ENCODE measurements at regions not wholly inside any gene's neighbourhood (a gene's known extent, or its start where the extent isn't known, plus 50 kb on each side); places are given as distances from the start of the nearest gene placed in this dataset.

- DNase-seq (no peak), FAIRE-seq (no peak)
- H3K27me3 ChIP-seq (ENCODE audit: control insufficient read depth, insufficient read depth, low read length), result no peaks in the 10 kb centered on the region
- H3K9ac ChIP-seq (ENCODE audit: low read length in 3 of 3), result no peak overlapping the region
- H3K36me3 ChIP-seq (ENCODE audit: control insufficient read depth in 2 of 3, insufficient read depth in 3 of 3, low read length in 3 of 3), result no peaks in the 10 kb centered on the region
- H3K4me1 ChIP-seq (ENCODE audit: control insufficient read depth in 2 of 3, insufficient read depth in 2 of 3, low read depth in 1 of 3, low read length in 3 of 3), result peaks cover 0 to 3% (median 0%) of the 10 kb centered on the region in 3 donors
- no peak overlapping the region for H3K4me3 ChIP-seq (ENCODE audit: low read length in 3 of 3)
- intact Hi-C loops (cut with DNase I), result loop anchor here (10.0 kb wide), 1 partner anchor 415 kb away; no protein-coding TSS in a partner anchor
- no peak overlapping the region for H3K27ac ChIP-seq (ENCODE audit: low read depth in 2 of 2, low read length in 2 of 2)
- no peaks in the 10 kb centered on the region for H3K9me3 ChIP-seq (ENCODE audit: control insufficient read depth in 2 of 3, insufficient read depth in 1 of 3, low read length in 3 of 3)
- TF ChIP-seq CTCF (IDR thresholded peaks at IDR 0.05; ENCODE audit: borderline replicate concordance, extremely low read depth, insufficient read depth), result no peak
These were observed 227.6 kb downstream of the ADAMTS9 start for GRCh38 chr3:64460141-64460730.

GRCh38 chr3:64459711-64460110 lies 228.1 kb downstream of the ADAMTS9 start:
- DNase-seq (no peak), FAIRE-seq (no peak)
- no peaks in the 10 kb centered on the region for H3K9me3 ChIP-seq (ENCODE audit: control insufficient read depth in 2 of 3, insufficient read depth in 1 of 3, low read length in 3 of 3)
- H3K27me3 ChIP-seq (ENCODE audit: control insufficient read depth, insufficient read depth, low read length), result no peaks in the 10 kb centered on the region
- peaks cover 0 to 3% (median 0%) of the 10 kb centered on the region in 3 donors for H3K4me1 ChIP-seq (ENCODE audit: control insufficient read depth in 2 of 3, insufficient read depth in 2 of 3, low read depth in 1 of 3, low read length in 3 of 3)
- no peak overlapping the region for H3K9ac ChIP-seq (ENCODE audit: low read length in 3 of 3)
- TF ChIP-seq CTCF (IDR thresholded peaks at IDR 0.05; ENCODE audit: borderline replicate concordance, extremely low read depth, insufficient read depth), result no peak
- no peaks in the 10 kb centered on the region for H3K36me3 ChIP-seq (ENCODE audit: control insufficient read depth in 2 of 3, insufficient read depth in 3 of 3, low read length in 3 of 3)
- H3K27ac ChIP-seq (ENCODE audit: low read depth in 2 of 2, low read length in 2 of 2), result no peak overlapping the region
- intact Hi-C loops (cut with DNase I), result loop anchor here (10.0 kb wide), 1 partner anchor 415 kb away; no protein-coding TSS in a partner anchor
- H3K4me3 ChIP-seq (ENCODE audit: low read length in 3 of 3), result no peak overlapping the region

GRCh38 chr3:64457811-64458210 lies 230.0 kb downstream of the ADAMTS9 start:
- FAIRE-seq, result no peak
- Histone ChIP-seq H3K9me3 (ENCODE audit: control insufficient read depth in 2 of 3, insufficient read depth in 1 of 3, low read length in 3 of 3) (no peaks in the 10 kb centered on the region), H3K27me3 (ENCODE audit: control insufficient read depth, insufficient read depth, low read length) (no peaks in the 10 kb centered on the region), H3K36me3 (ENCODE audit: control insufficient read depth in 2 of 3, insufficient read depth in 3 of 3, low read length in 3 of 3) (no peaks in the 10 kb centered on the region), H3K4me3 (ENCODE audit: low read length in 3 of 3) (no peak overlapping the region), H3K4me1 (ENCODE audit: control insufficient read depth in 2 of 3, insufficient read depth in 2 of 3, low read depth in 1 of 3, low read length in 3 of 3) (peaks cover 0 to 3% (median 0%) of the 10 kb centered on the region in 3 donors), H3K27ac (ENCODE audit: low read depth in 2 of 2, low read length in 2 of 2) (no peak overlapping the region), H3K9ac (ENCODE audit: low read length in 3 of 3) (no peak overlapping the region)
- DNase-seq, result no peak
- intact Hi-C loops (cut with DNase I), result no loop called here
- TF ChIP-seq CTCF (IDR thresholded peaks at IDR 0.05; ENCODE audit: borderline replicate concordance, extremely low read depth, insufficient read depth), result no peak

- Histone ChIP-seq H3K27ac (ENCODE audit: low read depth in 2 of 2, low read length in 2 of 2) (no peak overlapping the region), H3K36me3 (ENCODE audit: control insufficient read depth in 2 of 3, insufficient read depth in 3 of 3, low read length in 3 of 3) (no peaks in the 10 kb centered on the region), H3K9me3 (ENCODE audit: control insufficient read depth in 2 of 3, insufficient read depth in 1 of 3, low read length in 3 of 3) (no peaks in the 10 kb centered on the region), H3K9ac (ENCODE audit: low read length in 3 of 3) (no peak overlapping the region), H3K4me3 (ENCODE audit: low read length in 3 of 3) (no peak overlapping the region), H3K27me3 (ENCODE audit: control insufficient read depth, insufficient read depth, low read length) (no peaks in the 10 kb centered on the region), H3K4me1 (ENCODE audit: control insufficient read depth in 2 of 3, insufficient read depth in 2 of 3, low read depth in 1 of 3, low read length in 3 of 3) (peaks cover 0 to 2% (median 0%) of the 10 kb centered on the region in 3 donors)
- FAIRE-seq (no peak), DNase-seq (no peak)
- no peak for TF ChIP-seq CTCF (IDR thresholded peaks at IDR 0.05; ENCODE audit: borderline replicate concordance, extremely low read depth, insufficient read depth)
- intact Hi-C loops (cut with DNase I), result no loop called here
These were observed 231.1 kb downstream of the ADAMTS9 start for GRCh38 chr3:64456674-64457073.

All from kidney (tissue), 13 donors.